K562 (cell line): ENCODE measurements at regions not wholly inside any gene's neighbourhood (a gene's known extent, or its start where the extent isn't known, plus 50 kb on each side); places are given as distances from the start of the nearest gene placed in this dataset.

Source experiments
- ARNT ChIP-seq, 2 experiments: fragments of 450-650 bp; IDR thresholded peaks; 2 replicates each; pipeline ENCODE4 v1.6.1; 2016; ENCODE audit warnings: mild to moderate bottlenecking in 1 of 2
- ATF2 ChIP-seq: sonication (generic); formaldehyde crosslinking; IDR thresholded peaks from 2 replicates; pipeline ENCODE4 v1.8.1; 2022; ENCODE audit warnings: missing genetic modification reagents
- BCL6 ChIP-seq: fragments of 250-450 bp; sonication (Bioruptor Pico); IDR thresholded peaks from 2 replicates; pipeline ENCODE4 v1.4.0; 2020
- CTCF ChIP-seq, 3 experiments: IDR thresholded peaks in 2 of 3; conservative IDR thresholded peaks in 1 of 3; 2 replicates each; pipeline ENCODE4 v1.5.1; 2011 to 2012; ENCODE audit warnings: low read length in 3 of 3, mild to moderate bottlenecking in 3 of 3, control low read depth in 2 of 3, improper control_type of control experiment in 1 of 3, inconsistent platforms in 1 of 3, low read depth in 1 of 3, mixed read lengths in 1 of 3, moderate library complexity in 1 of 3; ENCODE audit not compliant: insufficient read depth in 2 of 3
- HINFP ChIP-seq: fragments of 450-650 bp; conservative IDR thresholded peaks from 2 replicates; pipeline ENCODE4 v1.6.1; 2016; ENCODE audit warnings: missing genetic modification characterization, low read depth, mild to moderate bottlenecking, control low read depth, missing compliant biosample characterization
- IFI16 ChIP-seq: fragments of 250-450 bp; sonication (Bioruptor Pico); IDR thresholded peaks from 2 replicates; pipeline ENCODE4 v2.1.2; 2022; ENCODE audit warnings: mild to moderate bottlenecking, inconsistent platforms
- PHF21A ChIP-seq: fragments of 450-650 bp; IDR thresholded peaks from 2 replicates; pipeline ENCODE4 v1.6.1; 2017; ENCODE audit warnings: low read depth, borderline replicate concordance
- POLR2AphosphoS5 ChIP-seq: IDR thresholded peaks from 2 replicates; pipeline ENCODE4 v1.6.1; 2011; ENCODE audit warnings: mild to moderate bottlenecking, low read depth, low read length, moderate library complexity; ENCODE audit not compliant: control insufficient read depth, insufficient read depth
- RBM22 ChIP-seq: fragments of 200-400 bp; formaldehyde crosslinking; IDR thresholded peaks from 2 replicates; pipeline ENCODE4 v1.6.1; 2018; ENCODE audit warnings: low read length, low read depth; ENCODE audit not compliant: poor library complexity, severe bottlenecking
- REST ChIP-seq, 2 experiments: fragments of 450-650 bp; formaldehyde crosslinking in 1 of 2; IDR thresholded peaks; 2 replicates each; pipeline versions ENCODE4 v1.4.0 to v1.6.1; 2014 to 2020; ENCODE audit warnings: mild to moderate bottlenecking in 2 of 2, borderline replicate concordance in 1 of 2, low read depth in 1 of 2
- RFX7 ChIP-seq: fragments of 250-450 bp; sonication (Bioruptor Pico); IDR thresholded peaks from 2 replicates; pipeline ENCODE4 v1.5.1; 2021; ENCODE audit warnings: mild to moderate bottlenecking
- SIN3A ChIP-seq, 2 experiments: fragments of 150-350 bp in 1 of 2; IDR thresholded peaks; 2 replicates each; pipeline ENCODE4 v1.6.1; 2011 to 2016; ENCODE audit warnings: borderline replicate concordance in 2 of 2, low read depth in 2 of 2, low read length in 2 of 2, mild to moderate bottlenecking in 2 of 2, moderate library complexity in 2 of 2; ENCODE audit not compliant: control insufficient read depth in 1 of 2
- ZNF133 ChIP-seq: fragments of 250-450 bp; sonication (Bioruptor Pico); IDR thresholded peaks from 2 replicates; pipeline ENCODE4 v1.4.0; 2020; ENCODE audit warnings: mild to moderate bottlenecking
- ZNF175 ChIP-seq: fragments of 200-800 bp; sonication (Bioruptor generic); IDR thresholded peaks from 2 replicates; pipeline ENCODE4 v1.6.1; 2016; ENCODE audit warnings: low read depth, mild to moderate bottlenecking, missing genetic modification characterization, missing compliant biosample characterization

GRCh38 chr21:29236201-29236600, 62.5 kb upstream of the BACH1 start:
- no peak for TF ChIP-seq ZNF175 (CRISPR knock-in tag)
- TF ChIP-seq PHF21A: no peak
- no peak for TF ChIP-seq RBM22
- no peak for TF ChIP-seq SIN3A (IDR thresholded peaks at IDR 0.05; ENCODE audit: borderline replicate concordance in 2 of 2, control insufficient read depth in 1 of 2, low read depth in 2 of 2, low read length in 2 of 2)
- no peak for TF ChIP-seq ARNT (IDR thresholded peaks at IDR 0.05)
- TF ChIP-seq ATF2: no peak
- no peak for TF ChIP-seq CTCF (IDR thresholded peaks at IDR 0.05 in 2 of 3, conservative IDR thresholded peaks at IDR 0.05 in 1 of 3; ENCODE audit: insufficient read depth in 2 of 3, low read depth in 1 of 3, low read length in 3 of 3)
- no peak for TF ChIP-seq POLR2AphosphoS5
- no peak for TF ChIP-seq RFX7 (CRISPR knock-in tag)
- TF ChIP-seq HINFP: no peak
- no peak for TF ChIP-seq REST (IDR thresholded peaks at IDR 0.05; ENCODE audit: borderline replicate concordance)
- TF ChIP-seq REST (CRISPR knock-in tag; IDR thresholded peaks at IDR 0.05; ENCODE audit: low read depth): no peak
- no peak for TF ChIP-seq IFI16 (CRISPR knock-in tag)
- TF ChIP-seq BCL6 (CRISPR knock-in tag): no peak
- TF ChIP-seq ZNF133 (CRISPR knock-in tag): no peak
